ENCODE measurements at regions not wholly inside any gene's neighbourhood (a gene's known extent, or its start where the extent isn't known, plus 50 kb on each side); places are given as distances from the start of the nearest gene placed in this dataset.

GRCh38 chr2:72041638-72042111 is 106.0 kb downstream of the CYP26B1 start:
- TF ChIP-seq CTCF (IDR thresholded peaks at IDR 0.05; ENCODE audit: insufficient read depth, low read length) (no peak), POLR2AphosphoS5 (IDR thresholded peaks at IDR 0.05; ENCODE audit: low read depth) (no peak), GABPA (IDR thresholded peaks at IDR 0.05; ENCODE audit: low read depth) (no peak), SPI1 (IDR thresholded peaks at IDR 0.05; ENCODE audit: borderline replicate concordance, low read depth) (no peak)
- TF ChIP-seq, protein P1, sequence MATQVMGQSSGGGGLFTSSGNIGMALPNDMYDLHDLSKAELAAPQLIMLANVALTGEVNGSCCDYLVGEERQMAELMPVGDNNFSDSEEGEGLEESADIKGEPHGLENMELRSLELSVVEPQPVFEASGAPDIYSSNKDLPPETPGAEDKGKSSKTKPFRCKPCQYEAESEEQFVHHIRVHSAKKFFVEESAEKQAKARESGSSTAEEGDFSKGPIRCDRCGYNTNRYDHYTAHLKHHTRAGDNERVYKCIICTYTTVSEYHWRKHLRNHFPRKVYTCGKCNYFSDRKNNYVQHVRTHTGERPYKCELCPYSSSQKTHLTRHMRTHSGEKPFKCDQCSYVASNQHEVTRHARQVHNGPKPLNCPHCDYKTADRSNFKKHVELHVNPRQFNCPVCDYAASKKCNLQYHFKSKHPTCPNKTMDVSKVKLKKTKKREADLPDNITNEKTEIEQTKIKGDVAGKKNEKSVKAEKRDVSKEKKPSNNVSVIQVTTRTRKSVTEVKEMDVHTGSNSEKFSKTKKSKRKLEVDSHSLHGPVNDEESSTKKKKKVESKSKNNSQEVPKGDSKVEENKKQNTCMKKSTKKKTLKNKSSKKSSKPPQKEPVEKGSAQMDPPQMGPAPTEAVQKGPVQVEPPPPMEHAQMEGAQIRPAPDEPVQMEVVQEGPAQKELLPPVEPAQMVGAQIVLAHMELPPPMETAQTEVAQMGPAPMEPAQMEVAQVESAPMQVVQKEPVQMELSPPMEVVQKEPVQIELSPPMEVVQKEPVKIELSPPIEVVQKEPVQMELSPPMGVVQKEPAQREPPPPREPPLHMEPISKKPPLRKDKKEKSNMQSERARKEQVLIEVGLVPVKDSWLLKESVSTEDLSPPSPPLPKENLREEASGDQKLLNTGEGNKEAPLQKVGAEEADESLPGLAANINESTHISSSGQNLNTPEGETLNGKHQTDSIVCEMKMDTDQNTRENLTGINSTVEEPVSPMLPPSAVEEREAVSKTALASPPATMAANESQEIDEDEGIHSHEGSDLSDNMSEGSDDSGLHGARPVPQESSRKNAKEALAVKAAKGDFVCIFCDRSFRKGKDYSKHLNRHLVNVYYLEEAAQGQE (IDR thresholded peaks at IDR 0.05; ENCODE audit: insufficient replicate concordance, low read depth), result no peak

Measured in HL-60 (cell line).